CD4-positive, alpha-beta T cell (primary cell): ENCODE measurements at regions not wholly inside any gene's neighbourhood (a gene's known extent, or its start where the extent isn't known, plus 50 kb on each side); places are given as distances from the start of the nearest gene placed in this dataset.
"Not testable (repeated sequence)": the region's sequence is repeated elsewhere in the genome, so short reads cannot be mapped to it uniquely, and the experiment has no call there.

Experiments used
- ATAC-seq: fragments of 200-7000 bp; cut with Tn5 transposase; one replicate; pipeline ENCODE4 v1.10.0; 2022; ENCODE audit warnings: mild to moderate bottlenecking; ENCODE audit not compliant: poor library complexity
- CTCF ChIA-PET: fragments of 350-600 bp; sonication (Branson Sonifier 250); formaldehyde crosslinking; loops from one replicate; lab custom pipeline; 2021; ENCODE audit warnings: antibody characterized with exemption, inconsistent platforms; lab: Charles Lee
- POLR2A ChIA-PET: fragments of 350-600 bp; sonication (Branson Sonifier 250); formaldehyde crosslinking; loops from one replicate; lab custom pipeline; 2021; ENCODE audit warnings: antibody characterized with exemption, inconsistent platforms; lab: Charles Lee
- DNase-seq, 14 experiments: peaks; one replicate each; pipeline ENCODE4 v3.0.0-alpha.2; 2013 to 2020; ENCODE audit warnings: mixed read lengths in 2 of 14
- H3K27ac ChIP-seq, 2 donors: one replicate each; pipeline versions ENCODE4 v1.5.1 to v1.7.0; 2013; ENCODE audit warnings: low read length in 2 of 2, low read depth in 1 of 2, mild to moderate bottlenecking in 1 of 2
- H3K27me3 ChIP-seq, 2 experiments: 1 replicate in 1 of 2; 2 replicates in 1 of 2; pipeline versions ENCODE4 v1.6.1 to v1.7.0; 2013; ENCODE audit warnings: low read length in 2 of 2, control low read depth in 1 of 2, mild to moderate bottlenecking in 1 of 2, moderate library complexity in 1 of 2; ENCODE audit not compliant: insufficient read depth in 2 of 2, control insufficient read depth in 1 of 2
- H3K36me3 ChIP-seq: one replicate; pipeline ENCODE4 v1.6.1; 2013; ENCODE audit warnings: low read length, control low read depth; ENCODE audit not compliant: insufficient read depth
- H3K4me1 ChIP-seq: one replicate; pipeline ENCODE4 v1.6.1; 2013; ENCODE audit warnings: low read length, control low read depth; ENCODE audit not compliant: insufficient read depth
- H3K4me3 ChIP-seq: one replicate; pipeline ENCODE4 v1.5.1; 2013; ENCODE audit warnings: mild to moderate bottlenecking, low read length, moderate library complexity
- H3K9me3 ChIP-seq, 2 experiments: 1 replicate in 1 of 2; 2 replicates in 1 of 2; pipeline versions ENCODE4 v1.6.1 to v1.7.0; 2013; ENCODE audit warnings: low read length in 2 of 2, mild to moderate bottlenecking in 2 of 2, control low read depth in 1 of 2, moderate library complexity in 1 of 2; ENCODE audit not compliant: control insufficient read depth in 1 of 2, insufficient read depth in 1 of 2
- H3K27ac Mint-ChIP-seq: one replicate; pipeline ENCODE4 v1.8.0; 2020; ENCODE audit warnings: mixed read lengths
- H3K27me3 Mint-ChIP-seq: one replicate; pipeline ENCODE4 v1.8.0; 2021; ENCODE audit warnings: mixed read lengths
- H3K36me3 Mint-ChIP-seq: one replicate; pipeline ENCODE4 v1.8.0; 2021; ENCODE audit warnings: low read depth, mixed read lengths
- H3K4me1 Mint-ChIP-seq: one replicate; pipeline ENCODE4 v1.8.0; 2021; ENCODE audit warnings: low read depth, mixed read lengths
- H3K4me3 Mint-ChIP-seq: one replicate; pipeline ENCODE4 v1.8.0; 2020; ENCODE audit warnings: mild to moderate bottlenecking, mixed read lengths
- H3K9me3 Mint-ChIP-seq: one replicate; pipeline ENCODE4 v1.8.0; 2020; ENCODE audit warnings: mixed read lengths
- CTCF ChIP-seq: fragments of 200-600 bp; IDR thresholded peaks from one replicate; pipeline ENCODE4 v1.8.0; 2022; ENCODE audit warnings: antibody characterized with exemption, mild to moderate bottlenecking
- intact Hi-C, 2 experiments: fragments of 100-400 bp; cut with DNase I in 1 of 2; cut with micrococcal nuclease in 1 of 2; formaldehyde crosslinking; loops; one replicate each; pipeline versions ENCODE4 v1.15.1 to v1.9.0; 2023 to 2025; cut with DNase I, micrococcal nuclease

- Mint-ChIP-seq H3K9me3 (no peaks in the 10 kb centered on the region), H3K27ac (no peak overlapping the region), H3K4me1 (no peaks in the 10 kb centered on the region), H3K27me3 (peaks cover 10% of the 10 kb centered on the region), H3K4me3 (no peak overlapping the region), H3K36me3 (no peaks in the 10 kb centered on the region)
- no peak overlapping the region for H3K4me3 ChIP-seq
- ATAC-seq (no peak), DNase-seq (no peak)
- no peaks in the 10 kb centered on the region for H3K4me1 ChIP-seq
- no peak for TF ChIP-seq CTCF
- intact Hi-C loops = no loop called here
- no peaks in the 10 kb centered on the region for H3K36me3 ChIP-seq
- CTCF ChIA-PET = no interaction called here
- no peaks in the 10 kb centered on the region for H3K9me3 ChIP-seq
- no peak overlapping the region for H3K27ac ChIP-seq
- POLR2A ChIA-PET = no interaction called here
- no peaks in the 10 kb centered on the region for H3K27me3 ChIP-seq
Observed at GRCh38 chr4:107359208-107359607, 323.1 kb upstream of the DKK2 start.

- ATAC-seq, H3K4me1 ChIP-seq, H3K27ac Mint-ChIP-seq, H3K27ac ChIP-seq, intact Hi-C loops, H3K9me3 ChIP-seq, H3K9me3 Mint-ChIP-seq, H3K4me3 Mint-ChIP-seq, H3K36me3 ChIP-seq, POLR2A ChIA-PET, DNase-seq, H3K4me1 Mint-ChIP-seq, H3K4me3 ChIP-seq, H3K27me3 ChIP-seq, H3K36me3 Mint-ChIP-seq, H3K27me3 Mint-ChIP-seq, CTCF ChIA-PET: not testable (repeated sequence)
Observed at GRCh38 chr4:107354304-107354703, 318.2 kb upstream of the DKK2 start.

- H3K9me3 Mint-ChIP-seq = no peaks in the 10 kb centered on the region
- no peaks in the 10 kb centered on the region for H3K9me3 ChIP-seq
- no peak overlapping the region for H3K4me3 ChIP-seq
- no peak for DNase-seq
- no peaks in the 10 kb centered on the region for H3K27me3 ChIP-seq
- ChIA-PET POLR2A (no interaction called here), CTCF (no interaction called here)
- H3K36me3 Mint-ChIP-seq = no peaks in the 10 kb centered on the region
- H3K27ac Mint-ChIP-seq = no peak overlapping the region
- no peaks in the 10 kb centered on the region for H3K27me3 Mint-ChIP-seq
- ATAC-seq = no peak
- TF ChIP-seq CTCF = no peak
- H3K4me3 Mint-ChIP-seq = no peak overlapping the region
- H3K27ac ChIP-seq = no peak overlapping the region
- intact Hi-C loops = no loop called here
- H3K4me1 ChIP-seq = no peaks in the 10 kb centered on the region
- H3K36me3 ChIP-seq = no peaks in the 10 kb centered on the region
- H3K4me1 Mint-ChIP-seq = no peaks in the 10 kb centered on the region
Observed at GRCh38 chr4:107351196-107351595, 315.1 kb upstream of the DKK2 start.

GRCh38 chr4:107349732-107350131 lies 313.6 kb upstream of the DKK2 start:
- H3K27me3 Mint-ChIP-seq = no peaks in the 10 kb centered on the region
- DNase-seq (no peak), ATAC-seq (no peak)
- no peaks in the 10 kb centered on the region for H3K4me1 Mint-ChIP-seq
- Histone ChIP-seq H3K9me3 (no peaks in the 10 kb centered on the region), H3K36me3 (no peaks in the 10 kb centered on the region), H3K4me1 (no peaks in the 10 kb centered on the region), H3K27me3 (no peaks in the 10 kb centered on the region), H3K27ac (no peak overlapping the region), H3K4me3 (no peak overlapping the region)
- ChIA-PET CTCF (no interaction called here), POLR2A (no interaction called here)
- TF ChIP-seq CTCF = no peak
- no peaks in the 10 kb centered on the region for H3K9me3 Mint-ChIP-seq
- no peaks in the 10 kb centered on the region for H3K36me3 Mint-ChIP-seq
- intact Hi-C loops = no loop called here
- no peak overlapping the region for H3K27ac Mint-ChIP-seq
- no peak overlapping the region for H3K4me3 Mint-ChIP-seq
